AG08395 (cell line): ENCODE measurements at regions not wholly inside any gene's neighbourhood (a gene's known extent, or its start where the extent isn't known, plus 50 kb on each side); places are given as distances from the start of the nearest gene placed in this dataset.
A peak's percentile ranks its signal among the peaks of the same experiment; 100 is the strongest.

ENCODE experiments used
- DNase-seq: peaks from one replicate; pipeline ENCODE4 v3.0.0; 2012; ENCODE audit warnings: mixed read lengths, low spot score

- no peak for DNase-seq
These were observed 119.8 kb upstream of the ARHGAP28 start for GRCh38 chr18:6609666-6610264.

GRCh38 chr18:6610466-6610865, 119.0 kb upstream of the ARHGAP28 start:
- DNase-seq = peak; percentile 19

- DNase-seq = no peak
These were observed 115.9 kb upstream of the ARHGAP28 start for GRCh38 chr18:6613581-6613980.

GRCh38 chr18:6614952-6615351, 114.6 kb upstream of the ARHGAP28 start:
- no peak for DNase-seq

- peak; percentile 7 for DNase-seq
These were observed 112.5 kb upstream of the ARHGAP28 start for GRCh38 chr18:6616981-6617380.

- no peak for DNase-seq
These were observed 108.1 kb upstream of the ARHGAP28 start for GRCh38 chr18:6621437-6621836.

GRCh38 chr18:6623278-6623677, 106.2 kb upstream of the ARHGAP28 start:
- no peak for DNase-seq

- DNase-seq = peak; percentile 61
These were observed 105.2 kb upstream of the ARHGAP28 start for GRCh38 chr18:6624271-6624660.

GRCh38 chr18:6624661-6625311, 104.7 kb upstream of the ARHGAP28 start:
- peak; percentile 40 for DNase-seq

- DNase-seq = no peak
These were observed 104.0 kb upstream of the ARHGAP28 start for GRCh38 chr18:6625481-6625880.

GRCh38 chr18:6626457-6626856, 103.1 kb upstream of the ARHGAP28 start:
- no peak for DNase-seq

- DNase-seq = peak; percentile 41
These were observed 101.9 kb upstream of the ARHGAP28 start for GRCh38 chr18:6627645-6628044.

GRCh38 chr18:6628187-6628586, 101.3 kb upstream of the ARHGAP28 start:
- DNase-seq = no peak

GRCh38 chr18:6629635-6630140, 99.8 kb upstream of the ARHGAP28 start:
- peak; percentile 20 for DNase-seq

- no peak for DNase-seq
These were observed 96.2 kb upstream of the ARHGAP28 start for GRCh38 chr18:6633310-6633709.

- DNase-seq = no peak
These were observed 93.4 kb upstream of the ARHGAP28 start for GRCh38 chr18:6636091-6636490.

GRCh38 chr18:6638447-6638846, 91.1 kb upstream of the ARHGAP28 start:
- DNase-seq = no peak

GRCh38 chr18:6639305-6639704, 90.2 kb upstream of the ARHGAP28 start:
- no peak for DNase-seq

- DNase-seq = no peak
These were observed 84.5 kb upstream of the ARHGAP28 start for GRCh38 chr18:6644836-6645627.

- no peak for DNase-seq
These were observed 82.7 kb upstream of the ARHGAP28 start for GRCh38 chr18:6646801-6647200.

- peak; percentile 7 for DNase-seq
These were observed 80.9 kb upstream of the ARHGAP28 start for GRCh38 chr18:6648581-6648980.

GRCh38 chr18:6649421-6650126, 79.9 kb upstream of the ARHGAP28 start:
- DNase-seq = no peak
